HL-60 (cell line): ENCODE measurements at regions not wholly inside any gene's neighbourhood (a gene's known extent, or its start where the extent isn't known, plus 50 kb on each side); places are given as distances from the start of the nearest gene placed in this dataset.

Experiments used
- DNase-seq, 2 experiments: peaks; one replicate each; pipeline ENCODE4 v3.0.0-alpha.2; 2010 to 2020; ENCODE audit warnings: low read depth in 1 of 2, low spot score in 1 of 2
- H3K27ac ChIP-seq: fragments of 250-450 bp; sonication (Bioruptor Pico); replicated peaks from 2 replicates; pipeline ENCODE4 v1.5.1; 2020; ENCODE audit warnings: mild to moderate bottlenecking, moderate library complexity
- H3K27me3 ChIP-seq: fragments of 250-450 bp; sonication (Bioruptor Pico); 2 replicates; pipeline ENCODE4 v1.5.1; 2021; ENCODE audit warnings: mild to moderate bottlenecking, moderate library complexity; ENCODE audit not compliant: insufficient read depth, poor library complexity, severe bottlenecking
- H3K4me3 ChIP-seq: replicated peaks from 2 replicates; pipeline ENCODE4 v1.5.1; 2011; ENCODE audit warnings: mild to moderate bottlenecking, control low read depth, low read length; ENCODE audit not compliant: insufficient read depth
- GABPA ChIP-seq: IDR thresholded peaks from 2 replicates; pipeline ENCODE4 v1.6.1; 2012; ENCODE audit warnings: low read depth
- POLR2AphosphoS5 ChIP-seq: IDR thresholded peaks from 2 replicates; pipeline ENCODE4 v1.6.1; 2012; ENCODE audit warnings: low read depth
- SPI1 ChIP-seq: IDR thresholded peaks from 2 replicates; pipeline ENCODE4 v1.6.1; 2012; ENCODE audit warnings: low read depth, mild to moderate bottlenecking, borderline replicate concordance
- TF ChIP-seq, protein P1 (sequence below): IDR thresholded peaks from 2 replicates; pipeline ENCODE4 v1.6.1; 2012; ENCODE audit warnings: low read depth; ENCODE audit not compliant: insufficient replicate concordance
- TF ChIP-seq, protein P2 (sequence below): IDR thresholded peaks from one replicate; pipeline ENCODE4 v1.5.1; 2011; ENCODE audit warnings: low read length, control low read depth, inconsistent platforms; ENCODE audit not compliant: insufficient read depth

DNA sequence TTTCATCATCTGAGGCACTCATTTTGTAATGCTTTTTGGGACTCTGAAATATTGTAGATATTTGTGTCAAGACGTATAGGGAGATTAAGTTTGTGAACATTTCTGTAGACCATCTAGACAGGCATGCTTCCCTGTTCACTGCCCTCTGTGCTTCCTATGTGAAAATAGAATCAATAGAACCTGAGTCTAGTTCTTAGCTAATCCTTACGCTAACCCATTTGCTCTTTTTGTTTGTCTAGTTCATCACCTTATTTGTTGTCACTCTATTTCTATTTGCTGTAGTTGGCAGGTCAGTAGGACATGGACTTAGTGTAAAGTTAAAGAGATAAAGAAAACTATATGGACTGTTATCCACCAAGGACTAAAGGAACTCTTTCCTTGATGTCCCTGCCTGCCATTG is 1755.2 kb downstream of the C4orf33 start:
- no peak overlapping the region for H3K27ac ChIP-seq
- TF ChIP-seq POLR2AphosphoS5 (no peak), GABPA (no peak), SPI1 (no peak)
- TF ChIP-seq, protein P1, sequence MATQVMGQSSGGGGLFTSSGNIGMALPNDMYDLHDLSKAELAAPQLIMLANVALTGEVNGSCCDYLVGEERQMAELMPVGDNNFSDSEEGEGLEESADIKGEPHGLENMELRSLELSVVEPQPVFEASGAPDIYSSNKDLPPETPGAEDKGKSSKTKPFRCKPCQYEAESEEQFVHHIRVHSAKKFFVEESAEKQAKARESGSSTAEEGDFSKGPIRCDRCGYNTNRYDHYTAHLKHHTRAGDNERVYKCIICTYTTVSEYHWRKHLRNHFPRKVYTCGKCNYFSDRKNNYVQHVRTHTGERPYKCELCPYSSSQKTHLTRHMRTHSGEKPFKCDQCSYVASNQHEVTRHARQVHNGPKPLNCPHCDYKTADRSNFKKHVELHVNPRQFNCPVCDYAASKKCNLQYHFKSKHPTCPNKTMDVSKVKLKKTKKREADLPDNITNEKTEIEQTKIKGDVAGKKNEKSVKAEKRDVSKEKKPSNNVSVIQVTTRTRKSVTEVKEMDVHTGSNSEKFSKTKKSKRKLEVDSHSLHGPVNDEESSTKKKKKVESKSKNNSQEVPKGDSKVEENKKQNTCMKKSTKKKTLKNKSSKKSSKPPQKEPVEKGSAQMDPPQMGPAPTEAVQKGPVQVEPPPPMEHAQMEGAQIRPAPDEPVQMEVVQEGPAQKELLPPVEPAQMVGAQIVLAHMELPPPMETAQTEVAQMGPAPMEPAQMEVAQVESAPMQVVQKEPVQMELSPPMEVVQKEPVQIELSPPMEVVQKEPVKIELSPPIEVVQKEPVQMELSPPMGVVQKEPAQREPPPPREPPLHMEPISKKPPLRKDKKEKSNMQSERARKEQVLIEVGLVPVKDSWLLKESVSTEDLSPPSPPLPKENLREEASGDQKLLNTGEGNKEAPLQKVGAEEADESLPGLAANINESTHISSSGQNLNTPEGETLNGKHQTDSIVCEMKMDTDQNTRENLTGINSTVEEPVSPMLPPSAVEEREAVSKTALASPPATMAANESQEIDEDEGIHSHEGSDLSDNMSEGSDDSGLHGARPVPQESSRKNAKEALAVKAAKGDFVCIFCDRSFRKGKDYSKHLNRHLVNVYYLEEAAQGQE: no peak
- TF ChIP-seq, protein P2, sequence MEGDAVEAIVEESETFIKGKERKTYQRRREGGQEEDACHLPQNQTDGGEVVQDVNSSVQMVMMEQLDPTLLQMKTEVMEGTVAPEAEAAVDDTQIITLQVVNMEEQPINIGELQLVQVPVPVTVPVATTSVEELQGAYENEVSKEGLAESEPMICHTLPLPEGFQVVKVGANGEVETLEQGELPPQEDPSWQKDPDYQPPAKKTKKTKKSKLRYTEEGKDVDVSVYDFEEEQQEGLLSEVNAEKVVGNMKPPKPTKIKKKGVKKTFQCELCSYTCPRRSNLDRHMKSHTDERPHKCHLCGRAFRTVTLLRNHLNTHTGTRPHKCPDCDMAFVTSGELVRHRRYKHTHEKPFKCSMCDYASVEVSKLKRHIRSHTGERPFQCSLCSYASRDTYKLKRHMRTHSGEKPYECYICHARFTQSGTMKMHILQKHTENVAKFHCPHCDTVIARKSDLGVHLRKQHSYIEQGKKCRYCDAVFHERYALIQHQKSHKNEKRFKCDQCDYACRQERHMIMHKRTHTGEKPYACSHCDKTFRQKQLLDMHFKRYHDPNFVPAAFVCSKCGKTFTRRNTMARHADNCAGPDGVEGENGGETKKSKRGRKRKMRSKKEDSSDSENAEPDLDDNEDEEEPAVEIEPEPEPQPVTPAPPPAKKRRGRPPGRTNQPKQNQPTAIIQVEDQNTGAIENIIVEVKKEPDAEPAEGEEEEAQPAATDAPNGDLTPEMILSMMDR: no peak
- H3K4me3 ChIP-seq: no peak overlapping the region
- no peak for DNase-seq
- no peaks in the 10 kb centered on the region for H3K27me3 ChIP-seq

DNA sequence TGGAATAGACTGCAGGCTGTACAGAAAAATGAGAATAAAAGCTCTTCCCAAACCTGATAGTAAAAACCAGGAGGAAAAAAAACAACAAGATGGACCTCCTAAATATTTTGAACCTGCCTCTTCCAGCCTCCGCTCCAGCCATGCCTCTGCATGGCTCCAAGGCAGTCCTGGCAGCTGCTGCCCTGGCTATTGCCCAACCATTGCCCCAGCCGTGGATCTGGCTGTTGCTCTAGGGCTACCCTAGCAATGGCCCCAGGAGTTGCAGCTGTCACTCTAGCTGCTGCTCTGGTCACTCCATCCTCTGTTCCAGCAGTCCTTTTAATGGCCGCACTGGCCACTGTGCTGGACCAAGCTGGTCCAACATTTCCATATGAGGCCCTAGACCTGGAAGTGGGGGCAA is 1756.0 kb downstream of the C4orf33 start:
- TF ChIP-seq POLR2AphosphoS5 (no peak), SPI1 (no peak), GABPA (no peak)
- TF ChIP-seq, protein P1: no peak
- TF ChIP-seq, protein P2: no peak
- no peak for DNase-seq
- Histone ChIP-seq H3K27me3 (no peaks in the 10 kb centered on the region), H3K4me3 (no peak overlapping the region), H3K27ac (no peak overlapping the region)

DNA sequence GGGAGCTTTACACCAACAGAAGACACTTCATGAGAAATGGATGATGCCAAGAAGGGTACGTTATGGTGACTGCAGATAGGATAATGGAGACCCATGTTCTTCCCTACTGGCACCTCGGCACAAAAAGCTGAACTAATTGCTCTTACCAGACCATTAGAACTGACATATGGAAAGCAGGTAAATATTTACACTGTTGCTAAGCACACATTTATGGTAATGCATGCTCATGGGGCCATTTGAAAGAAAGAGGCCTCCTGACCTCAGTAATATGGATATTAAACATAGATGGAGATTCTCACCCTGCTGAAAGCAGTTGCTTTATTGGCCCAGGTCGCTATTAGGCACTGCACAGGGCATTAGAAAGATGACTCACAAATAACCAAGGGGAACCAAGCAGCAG is 1759.6 kb downstream of the C4orf33 start:
- no peak overlapping the region for H3K4me3 ChIP-seq
- no peak overlapping the region for H3K27ac ChIP-seq
- no peaks in the 10 kb centered on the region for H3K27me3 ChIP-seq
- DNase-seq: no peak
- TF ChIP-seq POLR2AphosphoS5 (no peak), GABPA (no peak), SPI1 (no peak)
- TF ChIP-seq, protein P1: no peak
- TF ChIP-seq, protein P2: no peak
